ENCODE measurements at regions not wholly inside any gene's neighbourhood (a gene's known extent, or its start where the extent isn't known, plus 50 kb on each side); places are given as distances from the start of the nearest gene placed in this dataset.

GRCh38 chr1:14543191-14543840 is 55.2 kb upstream of the KAZN start:
- no peak for TF ChIP-seq POLR2AphosphoS5 (IDR thresholded peaks at IDR 0.05; ENCODE audit: low read depth)
- no peak for TF ChIP-seq GABPA (IDR thresholded peaks at IDR 0.05; ENCODE audit: low read depth)
- no peak for TF ChIP-seq SPI1 (IDR thresholded peaks at IDR 0.05; ENCODE audit: borderline replicate concordance, low read depth)
- TF ChIP-seq REST (IDR thresholded peaks at IDR 0.05; ENCODE audit: insufficient replicate concordance, low read depth): no peak
- TF ChIP-seq CTCF (IDR thresholded peaks at IDR 0.05; ENCODE audit: insufficient read depth, low read length): no peak
- Histone ChIP-seq H3K27ac (replicated peaks) (no peak overlapping the region), H3K27me3 (ENCODE audit: insufficient read depth, poor library complexity, severe bottlenecking) (no peaks in the 10 kb centered on the region), H3K4me3 (replicated peaks; ENCODE audit: insufficient read depth, low read length) (no peak overlapping the region)
- DNase-seq (ENCODE audit: low read depth in 1 of 2, low spot score in 1 of 2): no peak

- Histone ChIP-seq H3K4me3 (replicated peaks; ENCODE audit: insufficient read depth, low read length) (no peak overlapping the region), H3K27ac (replicated peaks) (no peak overlapping the region), H3K27me3 (ENCODE audit: insufficient read depth, poor library complexity, severe bottlenecking) (no peaks in the 10 kb centered on the region)
- DNase-seq (ENCODE audit: low read depth in 1 of 2, low spot score in 1 of 2): no peak
- TF ChIP-seq POLR2AphosphoS5 (IDR thresholded peaks at IDR 0.05; ENCODE audit: low read depth) (no peak), REST (IDR thresholded peaks at IDR 0.05; ENCODE audit: insufficient replicate concordance, low read depth) (no peak), SPI1 (IDR thresholded peaks at IDR 0.05; ENCODE audit: borderline replicate concordance, low read depth) (no peak), GABPA (IDR thresholded peaks at IDR 0.05; ENCODE audit: low read depth) (no peak), CTCF (IDR thresholded peaks at IDR 0.05; ENCODE audit: insufficient read depth, low read length) (no peak)
These were observed 54.2 kb upstream of the KAZN start for GRCh38 chr1:14544319-14544718.

- no peak for DNase-seq (ENCODE audit: low read depth in 1 of 2, low spot score in 1 of 2)
- no peaks in the 10 kb centered on the region for H3K27me3 ChIP-seq (ENCODE audit: insufficient read depth, poor library complexity, severe bottlenecking)
- no peak overlapping the region for H3K27ac ChIP-seq (replicated peaks)
- no peak for TF ChIP-seq GABPA (IDR thresholded peaks at IDR 0.05; ENCODE audit: low read depth)
- TF ChIP-seq SPI1 (IDR thresholded peaks at IDR 0.05; ENCODE audit: borderline replicate concordance, low read depth): no peak
- TF ChIP-seq REST (IDR thresholded peaks at IDR 0.05; ENCODE audit: insufficient replicate concordance, low read depth): no peak
- no peak for TF ChIP-seq POLR2AphosphoS5 (IDR thresholded peaks at IDR 0.05; ENCODE audit: low read depth)
- no peak for TF ChIP-seq CTCF (IDR thresholded peaks at IDR 0.05; ENCODE audit: insufficient read depth, low read length)
- no peak overlapping the region for H3K4me3 ChIP-seq (replicated peaks; ENCODE audit: insufficient read depth, low read length)
These were observed 53.0 kb upstream of the KAZN start for GRCh38 chr1:14545422-14546025.
